Prostate gland (tissue), 2 donors: ENCODE measurements at regions not wholly inside any gene's neighbourhood (a gene's known extent, or its start where the extent isn't known, plus 50 kb on each side); places are given as distances from the start of the nearest gene placed in this dataset.

Source experiments
- POLR2A ChIP-seq: fragments of 450-650 bp; IDR thresholded peaks from one replicate; pipeline ENCODE4 v1.6.1; 2016; ENCODE audit warnings: antibody characterized with exemption, mild to moderate bottlenecking
- POLR2AphosphoS5 ChIP-seq: sonication (generic); formaldehyde crosslinking; IDR thresholded peaks from one replicate; pipeline ENCODE4 v1.6.1; 2017; ENCODE audit warnings: antibody characterized with exemption
- TF ChIP-seq, protein P1 (sequence below), 4 experiments: fragments of 200-600 bp in 2 of 4; fragments of 450-650 bp in 2 of 4; sonication (generic) in 2 of 4; IDR thresholded peaks; 1 replicate in 3 of 4; 2 replicates in 1 of 4; pipeline ENCODE4 v1.5.1; 2016 to 2019; ENCODE audit warnings: antibody characterized with exemption in 4 of 4, mild to moderate bottlenecking in 2 of 4, moderate library complexity in 2 of 4

DNA sequence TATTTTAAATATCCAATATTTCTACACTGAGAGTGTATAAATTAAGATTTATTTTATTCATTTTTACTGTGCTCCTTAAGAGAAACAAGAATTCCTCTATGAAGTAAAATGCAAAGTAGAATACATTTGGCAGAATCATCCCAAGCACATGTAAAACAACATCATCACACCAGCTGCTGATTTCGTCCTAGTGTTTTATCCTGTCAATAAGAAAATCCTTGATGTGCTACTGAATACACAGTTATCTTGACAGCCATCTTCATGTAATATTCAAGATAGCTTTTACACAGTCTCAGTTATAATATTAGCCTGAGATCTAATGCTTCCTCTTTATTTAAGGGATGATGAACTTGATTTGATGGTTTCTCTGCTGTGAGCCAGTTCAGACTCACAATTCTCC is 282.4 kb downstream of the MZT1 start:
- TF ChIP-seq POLR2A (no peak), POLR2AphosphoS5 (no peak)
- TF ChIP-seq, protein P1, sequence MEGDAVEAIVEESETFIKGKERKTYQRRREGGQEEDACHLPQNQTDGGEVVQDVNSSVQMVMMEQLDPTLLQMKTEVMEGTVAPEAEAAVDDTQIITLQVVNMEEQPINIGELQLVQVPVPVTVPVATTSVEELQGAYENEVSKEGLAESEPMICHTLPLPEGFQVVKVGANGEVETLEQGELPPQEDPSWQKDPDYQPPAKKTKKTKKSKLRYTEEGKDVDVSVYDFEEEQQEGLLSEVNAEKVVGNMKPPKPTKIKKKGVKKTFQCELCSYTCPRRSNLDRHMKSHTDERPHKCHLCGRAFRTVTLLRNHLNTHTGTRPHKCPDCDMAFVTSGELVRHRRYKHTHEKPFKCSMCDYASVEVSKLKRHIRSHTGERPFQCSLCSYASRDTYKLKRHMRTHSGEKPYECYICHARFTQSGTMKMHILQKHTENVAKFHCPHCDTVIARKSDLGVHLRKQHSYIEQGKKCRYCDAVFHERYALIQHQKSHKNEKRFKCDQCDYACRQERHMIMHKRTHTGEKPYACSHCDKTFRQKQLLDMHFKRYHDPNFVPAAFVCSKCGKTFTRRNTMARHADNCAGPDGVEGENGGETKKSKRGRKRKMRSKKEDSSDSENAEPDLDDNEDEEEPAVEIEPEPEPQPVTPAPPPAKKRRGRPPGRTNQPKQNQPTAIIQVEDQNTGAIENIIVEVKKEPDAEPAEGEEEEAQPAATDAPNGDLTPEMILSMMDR (IDR thresholded peaks at IDR 0.05), result no peak
